ENCODE measurements at regions not wholly inside any gene's neighbourhood (a gene's known extent, or its start where the extent isn't known, plus 50 kb on each side); places are given as distances from the start of the nearest gene placed in this dataset.

- TF ChIP-seq CTCF (IDR thresholded peaks at IDR 0.05): no peak
- 91% methylated on average over 5 of the region's 5 CpGs for whole genome bisulfite sequencing (ENCODE audit: insufficient coverage)
- no peak overlapping the region for H3K4me3 ChIP-seq (ENCODE audit: low read length)
- Mint-ChIP-seq H3K4me1 (no peaks in the 10 kb centered on the region), H3K27me3 (ENCODE audit: low read depth in 2 of 2) (peaks cover 0 to 10% of the 10 kb centered on the region in 2 donors), H3K27ac (no peak overlapping the region), H3K36me3 (no peaks in the 10 kb centered on the region), H3K4me3 (no peak overlapping the region), H3K9me3 (no peaks in the 10 kb centered on the region)
- no peaks in the 10 kb centered on the region for H3K4me1 ChIP-seq (ENCODE audit: control insufficient read depth, insufficient read depth, low read length)
- ATAC-seq (no peak), DNase-seq (no peak)
- H3K36me3 ChIP-seq (ENCODE audit: control insufficient read depth, insufficient read depth, low read length): no peaks in the 10 kb centered on the region
- H3K9me3 ChIP-seq (ENCODE audit: control insufficient read depth, insufficient read depth, low read length): no peaks in the 10 kb centered on the region
- no peaks in the 10 kb centered on the region for H3K27me3 ChIP-seq (ENCODE audit: control insufficient read depth, insufficient read depth, low read length)
- intact Hi-C loops (cut with micrococcal nuclease): no loop called here
- H3K27ac ChIP-seq (ENCODE audit: low read length): no peak overlapping the region
Measured at GRCh38 chr7:155222573-155222972, 75.1 kb upstream of the INSIG1 start.

GRCh38 chr7:155223021-155223420 lies 74.7 kb upstream of the INSIG1 start:
- Histone ChIP-seq H3K27ac (ENCODE audit: low read length) (no peak overlapping the region), H3K4me1 (ENCODE audit: control insufficient read depth, insufficient read depth, low read length) (no peaks in the 10 kb centered on the region), H3K27me3 (ENCODE audit: control insufficient read depth, insufficient read depth, low read length) (no peaks in the 10 kb centered on the region), H3K9me3 (ENCODE audit: control insufficient read depth, insufficient read depth, low read length) (no peaks in the 10 kb centered on the region), H3K36me3 (ENCODE audit: control insufficient read depth, insufficient read depth, low read length) (no peaks in the 10 kb centered on the region), H3K4me3 (ENCODE audit: low read length) (no peak overlapping the region)
- ATAC-seq (no peak), DNase-seq (no peak)
- H3K27me3 Mint-ChIP-seq (ENCODE audit: low read depth in 2 of 2): peaks cover 0 to 13% of the 10 kb centered on the region in 2 donors
- 93% methylated on average over 12 of the region's 12 CpGs for WGBS (ENCODE audit: insufficient coverage)
- no peaks in the 10 kb centered on the region for H3K9me3 Mint-ChIP-seq
- H3K36me3 Mint-ChIP-seq: no peaks in the 10 kb centered on the region
- H3K4me1 Mint-ChIP-seq: no peaks in the 10 kb centered on the region
- TF ChIP-seq CTCF (IDR thresholded peaks at IDR 0.05): no peak
- intact Hi-C loops (cut with micrococcal nuclease): no loop called here
- no peak overlapping the region for H3K27ac Mint-ChIP-seq
- H3K4me3 Mint-ChIP-seq: no peak overlapping the region

- no peaks in the 10 kb centered on the region for H3K4me1 Mint-ChIP-seq
- no peak for ATAC-seq
- WGBS (ENCODE audit: insufficient coverage): 99% methylated on average over 3 of the region's 3 CpGs
Measured at GRCh38 chr7:155223503-155223902, 74.2 kb upstream of the INSIG1 start.

More at GRCh38 chr7:155223503-155223902, 74.2 kb upstream of the INSIG1 start:
- Histone ChIP-seq H3K4me3 (ENCODE audit: low read length) (no peak overlapping the region), H3K4me1 (ENCODE audit: control insufficient read depth, insufficient read depth, low read length) (no peaks in the 10 kb centered on the region), H3K27ac (ENCODE audit: low read length) (no peak overlapping the region), H3K9me3 (ENCODE audit: control insufficient read depth, insufficient read depth, low read length) (no peaks in the 10 kb centered on the region), H3K27me3 (ENCODE audit: control insufficient read depth, insufficient read depth, low read length) (no peaks in the 10 kb centered on the region), H3K36me3 (ENCODE audit: control insufficient read depth, insufficient read depth, low read length) (no peaks in the 10 kb centered on the region)
- intact Hi-C loops (cut with micrococcal nuclease): no loop called here
- Mint-ChIP-seq H3K27ac (no peak overlapping the region), H3K27me3 (ENCODE audit: low read depth in 2 of 2) (peaks cover 0 to 13% of the 10 kb centered on the region in 2 donors), H3K4me3 (no peak overlapping the region), H3K36me3 (no peaks in the 10 kb centered on the region), H3K9me3 (no peaks in the 10 kb centered on the region)
- no peak for DNase-seq
- TF ChIP-seq CTCF (IDR thresholded peaks at IDR 0.05): no peak

Data from natural killer cell (primary cell).